ENCODE measurements at regions not wholly inside any gene's neighbourhood (a gene's known extent, or its start where the extent isn't known, plus 50 kb on each side); places are given as distances from the start of the nearest gene placed in this dataset.
"Not testable (repeated sequence)": the region's sequence is repeated elsewhere in the genome, so short reads cannot be mapped to it uniquely, and the experiment has no call there.

GRCh38 chr13:109400624-109401257, 385.6 kb downstream of the IRS2 start:
- no peaks in the 10 kb centered on the region for H3K36me3 Mint-ChIP-seq (ENCODE audit: low read depth)
- no peaks in the 10 kb centered on the region for H3K27me3 Mint-ChIP-seq (ENCODE audit: low read depth)
- no peak for DNase-seq (ENCODE audit: low spot score)
- H3K4me3 Mint-ChIP-seq (ENCODE audit: unreplicated experiment), result no peak overlapping the region
- no peak for TF ChIP-seq CTCF (IDR thresholded peaks at IDR 0.05)
- no peaks in the 10 kb centered on the region for H3K4me1 Mint-ChIP-seq (ENCODE audit: low read depth)
- H3K9me3 Mint-ChIP-seq (ENCODE audit: low read depth), result no peaks in the 10 kb centered on the region
- no peak overlapping the region for H3K27ac Mint-ChIP-seq (ENCODE audit: unreplicated experiment)

- Mint-ChIP-seq H3K27me3 (ENCODE audit: low read depth) (no peaks in the 10 kb centered on the region), H3K9me3 (ENCODE audit: low read depth) (no peaks in the 10 kb centered on the region), H3K4me3 (ENCODE audit: unreplicated experiment) (no peak overlapping the region), H3K36me3 (ENCODE audit: low read depth) (no peaks in the 10 kb centered on the region), H3K27ac (ENCODE audit: unreplicated experiment) (no peak overlapping the region), H3K4me1 (ENCODE audit: low read depth) (no peaks in the 10 kb centered on the region)
- no peak for TF ChIP-seq CTCF (IDR thresholded peaks at IDR 0.05)
- DNase-seq (ENCODE audit: low spot score), result no peak
Measured at GRCh38 chr13:109400209-109400608, 386.2 kb downstream of the IRS2 start.

GRCh38 chr13:109398071-109398470, 388.3 kb downstream of the IRS2 start:
- H3K9me3 Mint-ChIP-seq (ENCODE audit: low read depth); DNase-seq (ENCODE audit: low spot score); H3K36me3 Mint-ChIP-seq (ENCODE audit: low read depth); H3K4me1 Mint-ChIP-seq (ENCODE audit: low read depth); H3K4me3 Mint-ChIP-seq (ENCODE audit: unreplicated experiment); H3K27me3 Mint-ChIP-seq (ENCODE audit: low read depth); H3K27ac Mint-ChIP-seq (ENCODE audit: unreplicated experiment): not testable (repeated sequence)

GRCh38 chr13:109397285-109397684, 389.1 kb downstream of the IRS2 start:
- no peaks in the 10 kb centered on the region for H3K9me3 Mint-ChIP-seq (ENCODE audit: low read depth)
- no peak overlapping the region for H3K4me3 Mint-ChIP-seq (ENCODE audit: unreplicated experiment)
- H3K27me3 Mint-ChIP-seq (ENCODE audit: low read depth), result no peaks in the 10 kb centered on the region
- TF ChIP-seq CTCF (IDR thresholded peaks at IDR 0.05), result no peak
- H3K27ac Mint-ChIP-seq (ENCODE audit: unreplicated experiment), result no peak overlapping the region
- H3K4me1 Mint-ChIP-seq (ENCODE audit: low read depth), result peaks cover 10% of the 10 kb centered on the region
- no peak for DNase-seq (ENCODE audit: low spot score)
- no peaks in the 10 kb centered on the region for H3K36me3 Mint-ChIP-seq (ENCODE audit: low read depth)

GRCh38 chr13:109396266-109396665, 390.1 kb downstream of the IRS2 start:
- H3K27ac Mint-ChIP-seq (ENCODE audit: unreplicated experiment), result no peak overlapping the region
- DNase-seq (ENCODE audit: low spot score), result no peak
- TF ChIP-seq CTCF (IDR thresholded peaks at IDR 0.05), result no peak
- H3K4me1 Mint-ChIP-seq (ENCODE audit: low read depth), result peaks cover 17% of the 10 kb centered on the region
- no peaks in the 10 kb centered on the region for H3K36me3 Mint-ChIP-seq (ENCODE audit: low read depth)
- no peak overlapping the region for H3K4me3 Mint-ChIP-seq (ENCODE audit: unreplicated experiment)
- H3K9me3 Mint-ChIP-seq (ENCODE audit: low read depth), result no peaks in the 10 kb centered on the region
- H3K27me3 Mint-ChIP-seq (ENCODE audit: low read depth), result no peaks in the 10 kb centered on the region

GRCh38 chr13:109395014-109395413, 391.4 kb downstream of the IRS2 start:
- Mint-ChIP-seq H3K27me3 (ENCODE audit: low read depth) (no peaks in the 10 kb centered on the region), H3K4me1 (ENCODE audit: low read depth) (peaks cover 19% of the 10 kb centered on the region), H3K9me3 (ENCODE audit: low read depth) (no peaks in the 10 kb centered on the region), H3K36me3 (ENCODE audit: low read depth) (no peaks in the 10 kb centered on the region), H3K27ac (ENCODE audit: unreplicated experiment) (no peak overlapping the region), H3K4me3 (ENCODE audit: unreplicated experiment) (no peak overlapping the region)
- no peak for DNase-seq (ENCODE audit: low spot score)
- no peak for TF ChIP-seq CTCF (IDR thresholded peaks at IDR 0.05)
